Thoracic aorta (tissue), 2 donors: ENCODE measurements at regions not wholly inside any gene's neighbourhood (a gene's known extent, or its start where the extent isn't known, plus 50 kb on each side); places are given as distances from the start of the nearest gene placed in this dataset.
"Not testable (repeated sequence)": the region's sequence is repeated elsewhere in the genome, so short reads cannot be mapped to it uniquely, and the experiment has no call there.

Source experiments
- ATAC-seq: fragments of 150-250 bp; one replicate; pipeline ENCODE4 v1.8.0; 2017; ENCODE audit warnings: low read depth; ENCODE audit not compliant: insufficient number of reproducible peaks, low FRiP score
- DNase-seq: peaks from one replicate; pipeline ENCODE4 v3.0.0-alpha.2; 2020; ENCODE audit warnings: low spot score
- H3K27ac ChIP-seq, 2 donors: fragments of 200-600 bp; sonication (generic); 1 replicate in 1 of 2; 2 replicates in 1 of 2; pipeline ENCODE4 v1.5.1; 2016; ENCODE audit warnings: mild to moderate bottlenecking in 2 of 2, moderate library complexity in 2 of 2
- H3K27me3 ChIP-seq: fragments of 200-600 bp; sonication (generic); replicated peaks from 2 replicates; pipeline ENCODE4 v1.6.0; 2016; ENCODE audit warnings: mild to moderate bottlenecking; ENCODE audit not compliant: insufficient read depth
- H3K36me3 ChIP-seq: fragments of 200-600 bp; sonication (generic); one replicate; pipeline ENCODE4 v1.5.1; 2016
- H3K4me1 ChIP-seq, 2 donors: fragments of 200-600 bp; sonication (generic); 1 replicate in 1 of 2; 2 replicates in 1 of 2; pipeline versions ENCODE4 v1.5.1 to v1.6.0; 2016; ENCODE audit warnings: low read depth in 2 of 2, mild to moderate bottlenecking in 1 of 2; ENCODE audit not compliant: control insufficient read depth in 1 of 2
- H3K4me3 ChIP-seq: fragments of 200-600 bp; sonication (generic); 2 replicates; pipeline ENCODE4 v1.5.1; 2016; ENCODE audit warnings: mild to moderate bottlenecking
- H3K9me3 ChIP-seq: fragments of 200-600 bp; sonication (generic); 2 replicates; pipeline ENCODE4 v1.5.1; 2016
- TF ChIP-seq, protein P1 (sequence below): fragments of 200-600 bp; sonication (generic); IDR thresholded peaks from one replicate; pipeline ENCODE4 v1.5.1; 2019; ENCODE audit warnings: antibody characterized with exemption

DNA sequence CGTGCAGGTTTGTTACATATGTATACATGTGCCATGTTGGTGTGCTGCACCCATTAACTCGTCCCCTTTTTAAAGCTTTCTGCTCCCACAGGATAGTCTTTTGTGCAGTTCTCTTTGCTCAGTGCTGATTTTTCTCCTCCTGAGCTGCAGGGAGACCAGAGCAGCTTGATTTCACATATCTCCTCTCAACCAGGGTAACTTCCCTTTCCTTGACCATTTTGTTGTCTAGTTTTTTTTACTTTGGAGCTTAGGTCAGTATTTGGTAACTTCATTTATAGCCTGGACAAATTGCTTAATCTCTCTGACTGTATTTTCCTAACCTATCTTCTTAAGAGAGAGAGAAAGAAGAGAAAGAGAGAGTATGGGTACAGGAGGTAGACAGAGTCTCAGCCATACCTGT lies 137.1 kb upstream of the ZNF366 start:
- Histone ChIP-seq H3K36me3 (no peaks in the 10 kb centered on the region), H3K9me3 (no peaks in the 10 kb centered on the region), H3K4me3 (no peak overlapping the region), H3K4me1 (no peaks in the 10 kb centered on the region), H3K27ac (no peak overlapping the region), H3K27me3 (no peaks in the 10 kb centered on the region)
- ATAC-seq (no peak), DNase-seq (no peak)
- TF ChIP-seq, protein P1, sequence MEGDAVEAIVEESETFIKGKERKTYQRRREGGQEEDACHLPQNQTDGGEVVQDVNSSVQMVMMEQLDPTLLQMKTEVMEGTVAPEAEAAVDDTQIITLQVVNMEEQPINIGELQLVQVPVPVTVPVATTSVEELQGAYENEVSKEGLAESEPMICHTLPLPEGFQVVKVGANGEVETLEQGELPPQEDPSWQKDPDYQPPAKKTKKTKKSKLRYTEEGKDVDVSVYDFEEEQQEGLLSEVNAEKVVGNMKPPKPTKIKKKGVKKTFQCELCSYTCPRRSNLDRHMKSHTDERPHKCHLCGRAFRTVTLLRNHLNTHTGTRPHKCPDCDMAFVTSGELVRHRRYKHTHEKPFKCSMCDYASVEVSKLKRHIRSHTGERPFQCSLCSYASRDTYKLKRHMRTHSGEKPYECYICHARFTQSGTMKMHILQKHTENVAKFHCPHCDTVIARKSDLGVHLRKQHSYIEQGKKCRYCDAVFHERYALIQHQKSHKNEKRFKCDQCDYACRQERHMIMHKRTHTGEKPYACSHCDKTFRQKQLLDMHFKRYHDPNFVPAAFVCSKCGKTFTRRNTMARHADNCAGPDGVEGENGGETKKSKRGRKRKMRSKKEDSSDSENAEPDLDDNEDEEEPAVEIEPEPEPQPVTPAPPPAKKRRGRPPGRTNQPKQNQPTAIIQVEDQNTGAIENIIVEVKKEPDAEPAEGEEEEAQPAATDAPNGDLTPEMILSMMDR = no peak

DNA sequence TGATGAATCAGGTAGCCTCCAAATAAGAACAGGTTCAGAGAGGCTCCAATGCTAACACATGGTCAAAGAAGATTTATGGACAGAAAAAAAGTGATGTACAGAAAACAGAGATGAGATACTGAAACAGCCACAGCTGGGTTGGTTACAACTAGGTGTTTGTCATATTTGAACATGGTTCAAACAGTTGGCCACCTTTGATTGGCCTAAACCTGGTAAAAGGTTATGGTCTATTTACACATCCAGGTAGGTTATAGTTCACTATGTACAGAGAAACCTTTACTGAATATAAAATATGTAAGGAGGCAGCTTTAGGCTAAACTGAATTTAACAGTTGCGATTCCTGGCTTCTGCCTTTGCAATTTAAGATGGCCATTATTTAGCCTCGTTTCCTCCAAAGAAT lies 134.0 kb upstream of the ZNF366 start:
- DNase-seq (no peak), ATAC-seq (no peak)
- Histone ChIP-seq H3K4me1 (no peaks in the 10 kb centered on the region), H3K36me3 (no peaks in the 10 kb centered on the region), H3K4me3 (no peak overlapping the region), H3K27me3 (no peaks in the 10 kb centered on the region), H3K9me3 (no peaks in the 10 kb centered on the region), H3K27ac (no peak overlapping the region)
- TF ChIP-seq, protein P1 = no peak

DNA sequence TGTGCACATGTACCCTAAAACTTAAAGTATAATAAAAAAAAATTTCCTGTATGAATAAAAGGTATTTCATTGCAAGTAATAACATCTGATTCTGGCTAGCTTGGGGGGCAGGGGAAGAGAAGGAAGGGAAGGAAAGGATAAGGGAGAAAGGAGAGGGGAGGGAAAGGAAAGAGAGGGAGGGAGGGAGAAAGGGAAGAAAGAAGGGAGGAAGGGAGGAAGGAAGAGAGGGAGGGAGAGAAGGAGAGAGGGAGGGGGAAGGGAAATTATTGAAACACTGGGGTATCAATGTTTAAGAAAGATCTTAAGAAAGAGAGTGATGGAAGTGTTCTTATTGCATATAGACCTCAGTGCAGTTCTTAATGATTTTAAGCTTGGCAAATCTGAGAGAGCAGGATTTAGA lies 129.8 kb upstream of the ZNF366 start:
- Histone ChIP-seq H3K9me3 (no peaks in the 10 kb centered on the region), H3K36me3 (no peaks in the 10 kb centered on the region), H3K27me3 (no peaks in the 10 kb centered on the region), H3K4me3 (no peak overlapping the region), H3K4me1 (no peaks in the 10 kb centered on the region), H3K27ac (no peak overlapping the region)
- TF ChIP-seq, protein P1 = no peak
- ATAC-seq (no peak), DNase-seq (no peak)

DNA sequence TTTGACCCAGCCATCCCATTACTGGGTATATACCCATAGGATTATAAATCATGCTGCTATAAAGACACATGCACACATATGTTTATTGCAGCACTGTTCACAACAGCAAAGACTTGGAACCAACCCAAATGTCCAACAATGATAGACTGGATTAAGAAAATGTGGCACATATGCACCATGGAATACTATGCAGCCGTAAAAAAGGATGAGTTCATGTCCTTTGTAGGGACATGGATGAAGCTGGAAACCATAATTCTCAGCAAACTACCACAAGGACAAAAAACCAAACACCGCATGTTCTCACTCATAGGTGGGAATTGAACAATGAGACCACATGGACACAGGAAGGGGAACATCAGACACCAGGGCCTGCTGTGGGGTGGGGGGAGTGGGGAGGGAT lies 129.4 kb upstream of the ZNF366 start:
- not testable (repeated sequence) for H3K27ac ChIP-seq, H3K9me3 ChIP-seq, ATAC-seq, H3K4me3 ChIP-seq, H3K4me1 ChIP-seq, H3K27me3 ChIP-seq, DNase-seq, H3K36me3 ChIP-seq

DNA sequence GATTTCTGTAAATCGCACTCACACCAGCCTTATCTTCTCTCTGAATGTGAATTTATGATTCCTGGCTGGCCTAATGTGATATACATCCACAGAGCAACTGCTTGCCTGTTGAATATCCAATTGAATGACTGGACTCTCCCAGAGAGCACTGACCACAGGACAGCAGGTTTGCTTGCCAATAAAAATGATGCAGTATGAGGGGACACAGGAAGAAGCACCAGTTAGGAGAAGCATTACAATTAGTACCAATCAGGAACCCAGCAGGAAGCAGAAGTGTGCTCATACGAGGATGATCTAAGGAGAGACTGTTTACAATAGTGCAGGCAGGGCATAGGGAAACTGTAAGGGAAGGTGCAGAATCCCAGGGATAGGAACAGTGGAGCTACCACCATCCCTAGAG lies 127.2 kb upstream of the ZNF366 start:
- H3K27me3 ChIP-seq = no peaks in the 10 kb centered on the region
- TF ChIP-seq, protein P1 = no peak
- H3K9me3 ChIP-seq = no peaks in the 10 kb centered on the region
- no peak overlapping the region for H3K4me3 ChIP-seq
- no peaks in the 10 kb centered on the region for H3K36me3 ChIP-seq
- no peak overlapping the region for H3K27ac ChIP-seq
- DNase-seq (no peak), ATAC-seq (no peak)
- no peaks in the 10 kb centered on the region for H3K4me1 ChIP-seq

DNA sequence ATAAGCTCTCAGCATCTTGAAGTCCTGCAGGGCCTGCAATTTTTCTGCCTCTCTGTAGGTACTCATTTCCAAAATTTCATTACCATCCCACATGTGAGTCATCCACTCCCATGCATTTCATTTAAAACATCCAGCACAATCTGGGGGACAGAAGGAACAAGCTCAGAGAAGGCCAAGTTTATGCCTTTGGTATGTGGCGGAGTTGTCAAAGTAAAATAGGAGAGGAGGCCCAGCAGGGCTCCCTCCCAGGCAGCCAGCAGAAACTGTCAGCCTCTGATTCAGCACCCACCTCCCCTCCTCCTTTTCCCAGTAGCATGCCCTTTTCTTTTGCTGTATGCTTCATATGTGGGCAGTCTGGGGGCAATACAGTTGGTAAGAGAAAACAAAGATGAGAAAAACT lies 126.4 kb upstream of the ZNF366 start:
- ATAC-seq (no peak), DNase-seq (no peak)
- no peaks in the 10 kb centered on the region for H3K9me3 ChIP-seq
- H3K4me3 ChIP-seq = no peak overlapping the region
- no peaks in the 10 kb centered on the region for H3K27me3 ChIP-seq
- no peaks in the 10 kb centered on the region for H3K4me1 ChIP-seq
- TF ChIP-seq, protein P1 = no peak
- no peak overlapping the region for H3K27ac ChIP-seq
- H3K36me3 ChIP-seq = no peaks in the 10 kb centered on the region
